Ishikawa (cell line): ENCODE measurements at regions not wholly inside any gene's neighbourhood (a gene's known extent, or its start where the extent isn't known, plus 50 kb on each side); places are given as distances from the start of the nearest gene placed in this dataset.

Experiments
- CEBPB ChIP-seq: IDR thresholded peaks from 2 replicates; pipeline ENCODE4 v1.6.1; 2012
- CREB1 ChIP-seq: IDR thresholded peaks from 2 replicates; pipeline ENCODE4 v1.6.1; 2012; ENCODE audit warnings: low read depth
- EGR1 ChIP-seq: IDR thresholded peaks from 2 replicates; pipeline ENCODE4 v1.6.1; 2012
- EP300 ChIP-seq: IDR thresholded peaks from 2 replicates; pipeline ENCODE4 v1.6.1; 2012; ENCODE audit warnings: borderline replicate concordance
- FOXM1 ChIP-seq: IDR thresholded peaks from 2 replicates; pipeline ENCODE4 v1.6.1; 2012; ENCODE audit warnings: low read depth, borderline replicate concordance
- MAX ChIP-seq: IDR thresholded peaks from 2 replicates; pipeline ENCODE4 v1.6.1; 2012
- NFIC ChIP-seq: IDR thresholded peaks from 2 replicates; pipeline ENCODE4 v1.6.1; 2012
- RAD21 ChIP-seq: IDR thresholded peaks from 2 replicates; pipeline ENCODE4 v1.6.1; 2012; ENCODE audit warnings: low read depth
- REST ChIP-seq: IDR thresholded peaks from 2 replicates; pipeline ENCODE4 v1.6.1; 2012; ENCODE audit warnings: low read depth, mild to moderate bottlenecking
- TAF1 ChIP-seq: IDR thresholded peaks from 2 replicates; pipeline ENCODE4 v1.6.1; 2012; ENCODE audit warnings: low read depth, mild to moderate bottlenecking
- TCF12 ChIP-seq: IDR thresholded peaks from 2 replicates; pipeline ENCODE4 v1.6.1; 2012; ENCODE audit warnings: low read depth
- TEAD4 ChIP-seq: IDR thresholded peaks from 2 replicates; pipeline ENCODE4 v1.6.1; 2012
- USF1 ChIP-seq: IDR thresholded peaks from 2 replicates; pipeline ENCODE4 v1.6.1; 2012
- YY1 ChIP-seq: IDR thresholded peaks from 2 replicates; pipeline ENCODE4 v1.6.1; 2012; ENCODE audit warnings: low read depth
- ZBTB7A ChIP-seq: IDR thresholded peaks from 2 replicates; pipeline ENCODE4 v1.6.1; 2012; ENCODE audit warnings: low read depth

- no peak for TF ChIP-seq CREB1
- no peak for TF ChIP-seq CEBPB
- TF ChIP-seq EP300 = no peak
- no peak for TF ChIP-seq RAD21
- TF ChIP-seq YY1 = no peak
These were observed 144.0 kb downstream of the NAV1 start for GRCh38 chr1:201682964-201683363.

- TF ChIP-seq TEAD4 (no peak), YY1 (no peak), EGR1 (no peak), NFIC (no peak), REST (no peak), FOXM1 (no peak), TCF12 (no peak), RAD21 (no peak), CEBPB (no peak)
These were observed 144.5 kb downstream of the NAV1 start for GRCh38 chr1:201683397-201683796.

GRCh38 chr1:201685485-201685884 lies 143.5 kb upstream of the IPO9 start:
- TF ChIP-seq USF1 (no peak), REST (no peak), YY1 (no peak), TEAD4 (no peak), TCF12 (no peak), FOXM1 (no peak), NFIC (no peak), EP300 (no peak), MAX (no peak), RAD21 (no peak), ZBTB7A (no peak), CREB1 (no peak), CEBPB (no peak), TAF1 (no peak), EGR1 (no peak)

- TF ChIP-seq CREB1 = no peak
These were observed 142.1 kb upstream of the IPO9 start for GRCh38 chr1:201686714-201687455.

- TF ChIP-seq RAD21 (no peak), EGR1 (no peak), USF1 (no peak), CREB1 (no peak), EP300 (no peak), REST (no peak), MAX (no peak)
These were observed 140.4 kb upstream of the IPO9 start for GRCh38 chr1:201688514-201688913.
